ENCODE measurements at regions not wholly inside any gene's neighbourhood (a gene's known extent, or its start where the extent isn't known, plus 50 kb on each side); places are given as distances from the start of the nearest gene placed in this dataset.

GRCh38 chr14:49396801-49397200 lies 189.4 kb downstream of the RPS29 start:
- TF ChIP-seq CTCF (conservative IDR thresholded peaks at IDR 0.05 in 1 of 2, IDR thresholded peaks at IDR 0.05 in 1 of 2; ENCODE audit: extremely low read depth in 1 of 2, insufficient read depth in 1 of 2, low read depth in 1 of 2, low read length in 2 of 2) (no peak), EZH2 (IDR thresholded peaks at IDR 0.05; ENCODE audit: borderline replicate concordance, low read length) (no peak)

Data from mammary epithelial cell (primary cell).